ENCODE measurements at regions not wholly inside any gene's neighbourhood (a gene's known extent, or its start where the extent isn't known, plus 50 kb on each side); places are given as distances from the start of the nearest gene placed in this dataset.

- TF ChIP-seq CTCF (conservative IDR thresholded peaks at IDR 0.05) = no peak
- no peak for TF ChIP-seq EZH2 (IDR thresholded peaks at IDR 0.05; ENCODE audit: low read depth)
Measured at GRCh38 chr2:96436961-96437360, 68.2 kb downstream of the NEURL3 start.

All from PC-9 (cell line).